HepG2 (cell line): ENCODE measurements at regions not wholly inside any gene's neighbourhood (a gene's known extent, or its start where the extent isn't known, plus 50 kb on each side); places are given as distances from the start of the nearest gene placed in this dataset.

Experiments used
- CREB1 ChIP-seq, 2 experiments: fragments of 450-650 bp in 1 of 2; IDR thresholded peaks; 2 replicates each; pipeline ENCODE4 v1.6.1; 2016 to 2017; ENCODE audit warnings: control low read depth in 1 of 2, mild to moderate bottlenecking in 1 of 2, missing compliant biosample characterization in 1 of 2, missing genetic modification characterization in 1 of 2
- DNMT3B ChIP-seq: conservative IDR thresholded peaks from 2 replicates; pipeline ENCODE4 v1.6.1; 2016; ENCODE audit warnings: missing biosample characterization, control low read depth
- HDAC2 ChIP-seq: sonication (generic); formaldehyde crosslinking; IDR thresholded peaks from 2 replicates; pipeline ENCODE4 v1.4.0; 2020; ENCODE audit warnings: missing genetic modification reagents
- HNF4A ChIP-seq: sonication (generic); formaldehyde crosslinking; IDR thresholded peaks from 2 replicates; pipeline ENCODE4 v1.4.0; 2020; ENCODE audit warnings: missing genetic modification reagents
- HNF4G ChIP-seq, 2 experiments: sonication (generic) in 1 of 2; formaldehyde crosslinking in 1 of 2; IDR thresholded peaks; 2 replicates each; pipeline versions ENCODE4 v1.4.0 to v1.6.1; 2011 to 2020; ENCODE audit warnings: borderline replicate concordance in 2 of 2, low read depth in 2 of 2, mild to moderate bottlenecking in 2 of 2, low read length in 1 of 2, missing genetic modification reagents in 1 of 2, moderate library complexity in 1 of 2
- HOXA3 ChIP-seq: sonication (generic); formaldehyde crosslinking; IDR thresholded peaks from 2 replicates; pipeline ENCODE4 v1.5.0; 2020; ENCODE audit warnings: missing genetic modification reagents
- ISL2 ChIP-seq: sonication (generic); formaldehyde crosslinking; IDR thresholded peaks from 2 replicates; pipeline ENCODE4 v1.5.0; 2020; ENCODE audit warnings: missing genetic modification reagents
- MATR3 ChIP-seq: sonication (generic); formaldehyde crosslinking; IDR thresholded peaks from 2 replicates; pipeline ENCODE4 v1.4.0; 2020; ENCODE audit warnings: missing genetic modification reagents
- MTA1 ChIP-seq: sonication (generic); formaldehyde crosslinking; IDR thresholded peaks from 2 replicates; pipeline ENCODE4 v1.4.0; 2020; ENCODE audit warnings: missing genetic modification reagents, mild to moderate bottlenecking, borderline replicate concordance
- MXI1 ChIP-seq: IDR thresholded peaks from 3 replicates; pipeline ENCODE4 v1.6.1; 2012; ENCODE audit warnings: low read depth, low read length, inconsistent platforms, borderline replicate concordance
- POGZ ChIP-seq: sonication (generic); formaldehyde crosslinking; IDR thresholded peaks from 2 replicates; pipeline ENCODE4 v1.4.0; 2020; ENCODE audit warnings: mild to moderate bottlenecking, missing genetic modification reagents
- SAP130 ChIP-seq: IDR thresholded peaks from 2 replicates; pipeline ENCODE4 v1.6.1; 2016; ENCODE audit warnings: low read depth
- SMAD3 ChIP-seq: sonication (generic); formaldehyde crosslinking; IDR thresholded peaks from 2 replicates; pipeline ENCODE4 v1.4.0; 2020; ENCODE audit warnings: missing genetic modification reagents
- SMARCC2 ChIP-seq: fragments of 450-650 bp; IDR thresholded peaks from 2 replicates; pipeline ENCODE4 v1.6.1; 2017; ENCODE audit warnings: antibody characterized with exemption, mild to moderate bottlenecking
- SOX5 ChIP-seq: IDR thresholded peaks from 2 replicates; pipeline ENCODE4 v1.6.1; 2016; ENCODE audit warnings: borderline replicate concordance
- SOX6 ChIP-seq, 2 experiments: fragments of 450-650 bp in 1 of 2; sonication (generic) in 1 of 2; formaldehyde crosslinking in 1 of 2; IDR thresholded peaks; 2 replicates each; pipeline versions ENCODE4 v1.4.0 to v1.6.1; 2017 to 2020; ENCODE audit warnings: antibody characterized with exemption in 1 of 2, mild to moderate bottlenecking in 1 of 2, missing genetic modification reagents in 1 of 2
- TCF7 ChIP-seq: sonication (generic); IDR thresholded peaks from 2 replicates; pipeline ENCODE4 v1.6.1; 2016; ENCODE audit warnings: antibody characterized with exemption, low read depth
- YY1 ChIP-seq: IDR thresholded peaks from 2 replicates; pipeline ENCODE4 v1.6.1; 2011; ENCODE audit warnings: low read length, low read depth, moderate library complexity, mild to moderate bottlenecking; ENCODE audit not compliant: insufficient read depth, insufficient replicate concordance
- ZBTB38 ChIP-seq: sonication (generic); formaldehyde crosslinking; IDR thresholded peaks from 2 replicates; pipeline ENCODE4 v1.5.1; 2020; ENCODE audit warnings: mild to moderate bottlenecking, missing genetic modification reagents
- ZBTB46 ChIP-seq: sonication (generic); formaldehyde crosslinking; IDR thresholded peaks from 2 replicates; pipeline ENCODE4 v1.4.0; 2020; ENCODE audit warnings: mild to moderate bottlenecking, missing genetic modification reagents, borderline replicate concordance
- ZNF335 ChIP-seq: sonication (generic); formaldehyde crosslinking; IDR thresholded peaks from 2 replicates; pipeline ENCODE4 v1.4.0; 2020; ENCODE audit warnings: missing genetic modification reagents
- ZNF644 ChIP-seq: IDR thresholded peaks from 2 replicates; pipeline ENCODE4 v1.6.1; 2016; ENCODE audit warnings: low read depth
- ZNF724P ChIP-seq: sonication (generic); formaldehyde crosslinking; IDR thresholded peaks from 2 replicates; pipeline ENCODE4 v1.8.0; 2022; ENCODE audit warnings: missing genetic modification reagents, borderline replicate concordance
- ZNF777 ChIP-seq: sonication (generic); formaldehyde crosslinking; IDR thresholded peaks from 2 replicates; pipeline ENCODE4 v1.4.0; 2020; ENCODE audit warnings: missing genetic modification reagents
- TF ChIP-seq, protein P1 (sequence below): sonication (generic); IDR thresholded peaks from 2 replicates; pipeline ENCODE4 v1.6.1; 2016; ENCODE audit warnings: low read depth, borderline replicate concordance

DNA sequence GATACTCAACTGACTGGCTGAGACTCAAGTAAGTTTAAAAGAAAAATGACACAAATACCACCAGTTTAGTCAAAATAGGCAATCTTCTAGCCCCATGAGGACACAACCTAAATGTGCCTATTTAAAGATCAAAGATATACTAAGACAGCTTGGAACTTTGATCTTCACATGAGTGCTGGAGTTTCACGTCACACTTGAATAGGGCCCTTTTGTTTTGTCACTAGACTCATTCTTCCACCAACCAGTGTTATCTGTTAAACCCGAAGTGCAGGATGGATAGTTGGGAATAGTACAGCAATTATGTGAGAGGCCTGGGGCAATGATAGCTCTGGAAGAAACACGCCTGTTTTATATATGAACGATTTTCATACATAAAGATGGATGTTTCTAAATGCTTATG, 792.8 kb upstream of the NUDT12 start (continued):
- TF ChIP-seq DNMT3B (CRISPR knock-in tag) = no peak
- peak; percentile 67 for TF ChIP-seq ISL2
- no peak for TF ChIP-seq MTA1 (CRISPR knock-in tag)
- TF ChIP-seq SOX6 (IDR thresholded peaks at IDR 0.05) = no peak
- TF ChIP-seq SOX6 (CRISPR knock-in tag; IDR thresholded peaks at IDR 0.05) = peak; percentile 72
- peak; percentile 19; the same call in 1 of the 2 replicates for TF ChIP-seq CREB1 (IDR thresholded peaks at IDR 0.05)
- TF ChIP-seq CREB1 (CRISPR knock-in tag; IDR thresholded peaks at IDR 0.05) = peak; percentile 50; the same call in 1 of the 2 replicates
- peak; percentile 70; the same call in 1 of the 2 replicates for TF ChIP-seq TCF7
- TF ChIP-seq SMAD3 (CRISPR knock-in tag) = no peak
- TF ChIP-seq ZBTB38 = no peak
- TF ChIP-seq MXI1 = no peak
- TF ChIP-seq MATR3 (CRISPR knock-in tag) = no peak
- TF ChIP-seq ZNF724P (CRISPR knock-in tag) = no peak
- no peak for TF ChIP-seq SMARCC2
- no peak for TF ChIP-seq SAP130 (CRISPR knock-in tag)
- TF ChIP-seq ZBTB46 (CRISPR knock-in tag) = no peak
- TF ChIP-seq, protein P1, sequence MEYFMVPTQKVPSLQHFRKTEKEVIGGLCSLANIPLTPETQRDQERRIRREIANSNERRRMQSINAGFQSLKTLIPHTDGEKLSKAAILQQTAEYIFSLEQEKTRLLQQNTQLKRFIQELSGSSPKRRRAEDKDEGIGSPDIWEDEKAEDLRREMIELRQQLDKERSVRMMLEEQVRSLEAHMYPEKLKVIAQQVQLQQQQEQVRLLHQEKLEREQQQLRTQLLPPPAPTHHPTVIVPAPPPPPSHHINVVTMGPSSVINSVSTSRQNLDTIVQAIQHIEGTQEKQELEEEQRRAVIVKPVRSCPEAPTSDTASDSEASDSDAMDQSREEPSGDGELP = no peak
- TF ChIP-seq HNF4G (IDR thresholded peaks at IDR 0.05; ENCODE audit: borderline replicate concordance, low read depth, low read length) = 0 out of 2 replicates have a peak, but pooled peaks have one; percentile 28
- TF ChIP-seq HNF4G (CRISPR knock-in tag; IDR thresholded peaks at IDR 0.05; ENCODE audit: borderline replicate concordance, low read depth) = no peak
- 0 out of 2 replicates have a peak, but pooled peaks have one; percentile 26 for TF ChIP-seq HOXA3 (CRISPR knock-in tag)
- TF ChIP-seq ZNF777 (CRISPR knock-in tag) = no peak
- TF ChIP-seq SOX5 (CRISPR knock-in tag) = peak; percentile 80; the same call in 1 of the 2 replicates
- 0 out of 2 replicates have a peak, but pooled peaks have one; percentile 38 for TF ChIP-seq ZNF644 (CRISPR knock-in tag)
- no peak for TF ChIP-seq HDAC2 (CRISPR knock-in tag)
- no peak for TF ChIP-seq YY1
- peak; percentile 28; the same call in 1 of the 2 replicates for TF ChIP-seq HNF4A (CRISPR knock-in tag)
- TF ChIP-seq POGZ (CRISPR knock-in tag) = peak; percentile 37; the same call in 1 of the 2 replicates
- TF ChIP-seq ZNF335 (CRISPR knock-in tag) = no peak
